Esophagus muscularis mucosa (tissue), 4 donors: ENCODE measurements at regions not wholly inside any gene's neighbourhood (a gene's known extent, or its start where the extent isn't known, plus 50 kb on each side); places are given as distances from the start of the nearest gene placed in this dataset.

Experiments used
- DNase-seq: peaks from one replicate; pipeline ENCODE4 v3.0.0-alpha.2; 2017; ENCODE audit errors: extremely low spot score
- H3K27ac ChIP-seq, 4 donors: fragments of 200-600 bp; sonication (generic); replicated peaks in 1 of 4; 1 replicate in 3 of 4; 2 replicates in 1 of 4; pipeline ENCODE4 v1.5.1; 2016 to 2019; ENCODE audit warnings: mild to moderate bottlenecking in 1 of 4
- H3K27me3 ChIP-seq, 4 donors: fragments of 200-600 bp; sonication (generic); one replicate each; pipeline versions ENCODE4 v1.5.1 to v1.6.0; 2016 to 2019
- H3K36me3 ChIP-seq, 4 donors: fragments of 200-600 bp; sonication (generic); one replicate each; pipeline ENCODE4 v1.5.1; 2016 to 2019
- H3K4me1 ChIP-seq, 4 donors: fragments of 200-600 bp; sonication (generic); one replicate each; pipeline ENCODE4 v1.5.1; 2016 to 2019
- H3K4me3 ChIP-seq, 4 donors: fragments of 200-600 bp; sonication (generic); 1 replicate in 2 of 4; 2 replicates in 2 of 4; pipeline ENCODE4 v1.5.1; 2016 to 2019; ENCODE audit warnings: mild to moderate bottlenecking in 4 of 4, moderate library complexity in 1 of 4
- H3K9me3 ChIP-seq, 4 donors: fragments of 200-600 bp; sonication (generic); 1 replicate in 3 of 4; 2 replicates in 1 of 4; pipeline ENCODE4 v1.5.1; 2016 to 2019
- CTCF ChIP-seq, 3 experiments: fragments of 200-600 bp in 2 of 3; fragments of 450-650 bp in 1 of 3; sonication (generic) in 2 of 3; IDR thresholded peaks; one replicate each; pipeline ENCODE4 v1.5.1; 2017 to 2019; ENCODE audit warnings: antibody characterized with exemption in 3 of 3, mild to moderate bottlenecking in 2 of 3, moderate library complexity in 1 of 3
- EP300 ChIP-seq: sonication (generic); formaldehyde crosslinking; IDR thresholded peaks from one replicate; pipeline ENCODE4 v1.6.1; 2017; ENCODE audit warnings: antibody characterized with exemption
- POLR2A ChIP-seq: fragments of 450-650 bp; IDR thresholded peaks from one replicate; pipeline ENCODE4 v1.6.1; 2017; ENCODE audit warnings: antibody characterized with exemption, moderate library complexity, mild to moderate bottlenecking, low read depth
- POLR2AphosphoS5 ChIP-seq, 2 donors: sonication (generic); formaldehyde crosslinking; IDR thresholded peaks; one replicate each; pipeline ENCODE4 v1.6.1; 2017; ENCODE audit warnings: antibody characterized with exemption in 2 of 2
- WGBS: methylation state at CpG from one replicate; pipeline ENCODE4 v1.1.5; 2018; 5-methylcytosine and 5-hydroxymethylcytosine counted together
- intact Hi-C: fragments of 100-400 bp; cut with DNase I; formaldehyde crosslinking; loops from one replicate; pipeline ENCODE4 v1.15.1; 2023

GRCh38 chr6:40177598-40177997 is 243.3 kb upstream of the MOCS1 start:
- no peak overlapping the region for H3K27ac ChIP-seq
- 88% methylated on average over 1 of the region's 1 CpG for WGBS
- intact Hi-C loops, result no loop called here

GRCh38 chr6:40176152-40176551 is 241.9 kb upstream of the MOCS1 start:
- no peak for TF ChIP-seq POLR2A
- H3K4me3 ChIP-seq, result no peak overlapping the region
- WGBS, result 88% methylated on average over 5 of the region's 5 CpGs
- H3K27me3 ChIP-seq, result peaks cover 0 to 3% (median 0%) of the 10 kb centered on the region in 4 donors
- DNase-seq, result no peak
- no peaks in the 10 kb centered on the region for H3K4me1 ChIP-seq
- no peaks in the 10 kb centered on the region for H3K9me3 ChIP-seq
- H3K36me3 ChIP-seq, result no peaks in the 10 kb centered on the region
- intact Hi-C loops, result no loop called here
- H3K27ac ChIP-seq, result no peak overlapping the region

More at GRCh38 chr6:40177598-40177997, 243.3 kb upstream of the MOCS1 start:
- TF ChIP-seq CTCF (IDR thresholded peaks at IDR 0.05) (no peak), POLR2AphosphoS5 (IDR thresholded peaks at IDR 0.05) (no peak), EP300 (no peak), POLR2A (no peak)
- DNase-seq, result no peak
- Histone ChIP-seq H3K4me3 (no peak overlapping the region), H3K9me3 (no peaks in the 10 kb centered on the region), H3K27me3 (no peaks in the 10 kb centered on the region), H3K4me1 (no peaks in the 10 kb centered on the region), H3K36me3 (no peaks in the 10 kb centered on the region)

GRCh38 chr6:40172272-40172671 is 238.0 kb upstream of the MOCS1 start:
- TF ChIP-seq CTCF (IDR thresholded peaks at IDR 0.05), result no peak
- no peak for TF ChIP-seq EP300
- TF ChIP-seq POLR2A, result no peak
- TF ChIP-seq POLR2AphosphoS5 (IDR thresholded peaks at IDR 0.05), result no peak
- no peaks in the 10 kb centered on the region for H3K36me3 ChIP-seq
- no peaks in the 10 kb centered on the region for H3K9me3 ChIP-seq
- no peak for DNase-seq
- H3K27me3 ChIP-seq, result peaks cover 0 to 3% (median 0%) of the 10 kb centered on the region in 4 donors
- intact Hi-C loops, result no loop called here
- 87% methylated on average over 3 of the region's 3 CpGs for WGBS
- no peak overlapping the region for H3K27ac ChIP-seq
- H3K4me1 ChIP-seq, result no peaks in the 10 kb centered on the region
- no peak overlapping the region for H3K4me3 ChIP-seq

- WGBS, result 40% methylated on average over 1 of the region's 1 CpG
- H3K36me3 ChIP-seq, result no peaks in the 10 kb centered on the region
- intact Hi-C loops, result no loop called here
- H3K27ac ChIP-seq, result no peak overlapping the region
- no peak overlapping the region for H3K4me3 ChIP-seq
- no peaks in the 10 kb centered on the region for H3K4me1 ChIP-seq
- TF ChIP-seq POLR2AphosphoS5 (IDR thresholded peaks at IDR 0.05), result no peak
- TF ChIP-seq EP300, result no peak
- TF ChIP-seq CTCF (IDR thresholded peaks at IDR 0.05), result no peak
- no peak for TF ChIP-seq POLR2A
- H3K27me3 ChIP-seq, result peaks cover 0 to 3% (median 0%) of the 10 kb centered on the region in 4 donors
- DNase-seq, result no peak
- H3K9me3 ChIP-seq, result no peaks in the 10 kb centered on the region
These were observed 237.1 kb upstream of the MOCS1 start for GRCh38 chr6:40171343-40171742.

- intact Hi-C loops, result no loop called here
- 55% methylated on average over 2 of the region's 2 CpGs for WGBS
- Histone ChIP-seq H3K36me3 (no peaks in the 10 kb centered on the region), H3K27me3 (peaks cover 0 to 3% (median 0%) of the 10 kb centered on the region in 4 donors), H3K9me3 (no peaks in the 10 kb centered on the region), H3K4me1 (no peaks in the 10 kb centered on the region), H3K27ac (no peak overlapping the region), H3K4me3 (no peak overlapping the region)
- TF ChIP-seq EP300 (no peak), POLR2AphosphoS5 (IDR thresholded peaks at IDR 0.05) (no peak), CTCF (IDR thresholded peaks at IDR 0.05) (no peak), POLR2A (no peak)
- DNase-seq, result no peak
These were observed 236.6 kb upstream of the MOCS1 start for GRCh38 chr6:40170856-40171255.
